ENCODE measurements at regions not wholly inside any gene's neighbourhood (a gene's known extent, or its start where the extent isn't known, plus 50 kb on each side); places are given as distances from the start of the nearest gene placed in this dataset.
"Not testable (repeated sequence)": the region's sequence is repeated elsewhere in the genome, so short reads cannot be mapped to it uniquely, and the experiment has no call there.

GRCh38 chr14:71247106-71247505 lies 339.8 kb downstream of the PCNX1 start:
- Histone ChIP-seq H3K27ac (no peak overlapping the region), H3K36me3 (no peaks in the 10 kb centered on the region), H3K9me3 (no peaks in the 10 kb centered on the region), H3K4me3 (no peak overlapping the region), H3K4me1 (no peaks in the 10 kb centered on the region), H3K27me3 (no peaks in the 10 kb centered on the region)
- ATAC-seq: no peak
- DNase-seq: no peak
- 48% methylated on average over 4 of the region's 4 CpGs for WGBS (ENCODE audit: insufficient coverage, low coverage, low lambda C conversion rate, missing lambda C conversion rate)
- no peak for TF ChIP-seq POLR2A (IDR thresholded peaks at IDR 0.05)
- TF ChIP-seq CTCF (IDR thresholded peaks at IDR 0.05): no peak
- intact Hi-C loops (cut with DNase I): no loop called here

- no peak overlapping the region for H3K4me3 ChIP-seq
- no peaks in the 10 kb centered on the region for H3K9me3 ChIP-seq
- 66% methylated on average over 3 of the region's 3 CpGs for WGBS (ENCODE audit: insufficient coverage, low coverage, low lambda C conversion rate, missing lambda C conversion rate)
- H3K27me3 ChIP-seq: no peaks in the 10 kb centered on the region
- intact Hi-C loops (cut with DNase I): no loop called here
- no peak for ATAC-seq
- H3K27ac ChIP-seq: no peak overlapping the region
- no peak for TF ChIP-seq POLR2A (IDR thresholded peaks at IDR 0.05)
- TF ChIP-seq CTCF (IDR thresholded peaks at IDR 0.05): no peak
- H3K4me1 ChIP-seq: no peaks in the 10 kb centered on the region
- no peaks in the 10 kb centered on the region for H3K36me3 ChIP-seq
- DNase-seq: no peak
Measured at GRCh38 chr14:71248194-71248593, 340.9 kb downstream of the PCNX1 start.

GRCh38 chr14:71250347-71250746 lies 343.1 kb downstream of the PCNX1 start:
- WGBS (ENCODE audit: insufficient coverage, low coverage, low lambda C conversion rate, missing lambda C conversion rate): 94% methylated on average over 2 of the region's 2 CpGs
- Histone ChIP-seq H3K27me3 (no peaks in the 10 kb centered on the region), H3K27ac (no peak overlapping the region), H3K36me3 (no peaks in the 10 kb centered on the region), H3K4me1 (no peaks in the 10 kb centered on the region), H3K9me3 (no peaks in the 10 kb centered on the region), H3K4me3 (no peak overlapping the region)
- DNase-seq (no peak), ATAC-seq (no peak)
- intact Hi-C loops (cut with DNase I): no loop called here
- TF ChIP-seq CTCF (IDR thresholded peaks at IDR 0.05) (no peak), POLR2A (IDR thresholded peaks at IDR 0.05) (no peak)

GRCh38 chr14:71250791-71251190 lies 343.5 kb downstream of the PCNX1 start:
- ATAC-seq (no peak), DNase-seq (no peak)
- intact Hi-C loops (cut with DNase I): no loop called here
- no peak for TF ChIP-seq CTCF (IDR thresholded peaks at IDR 0.05)
- TF ChIP-seq POLR2A (IDR thresholded peaks at IDR 0.05): no peak
- no peaks in the 10 kb centered on the region for H3K4me1 ChIP-seq
- H3K36me3 ChIP-seq: no peaks in the 10 kb centered on the region
- no peak overlapping the region for H3K4me3 ChIP-seq
- no peak overlapping the region for H3K27ac ChIP-seq
- H3K9me3 ChIP-seq: no peaks in the 10 kb centered on the region
- no peaks in the 10 kb centered on the region for H3K27me3 ChIP-seq

GRCh38 chr14:71254091-71254719 lies 346.9 kb downstream of the PCNX1 start:
- H3K27ac ChIP-seq; intact Hi-C loops (cut with DNase I); DNase-seq; ATAC-seq; H3K27me3 ChIP-seq; H3K4me3 ChIP-seq; H3K9me3 ChIP-seq; H3K4me1 ChIP-seq; H3K36me3 ChIP-seq: not testable (repeated sequence)
- whole genome bisulfite sequencing (ENCODE audit: insufficient coverage, low coverage, low lambda C conversion rate, missing lambda C conversion rate): no CpG with 5 or more reads among the region's 53 CpGs

Measured in right lobe of liver (tissue), 6 donors.